ENCODE measurements at regions not wholly inside any gene's neighbourhood (a gene's known extent, or its start where the extent isn't known, plus 50 kb on each side); places are given as distances from the start of the nearest gene placed in this dataset.

GRCh38 chr5:21573416-21574314, 1279.5 kb downstream of the CDH12 start:
- no peak for TF ChIP-seq CTCF (IDR thresholded peaks at IDR 0.05)

- peak; percentile 52; the same call in 1 of the 2 replicates for TF ChIP-seq CTCF (IDR thresholded peaks at IDR 0.05)
Measured at GRCh38 chr5:21485458-21486000, 1367.6 kb downstream of the CDH12 start.

DNA sequence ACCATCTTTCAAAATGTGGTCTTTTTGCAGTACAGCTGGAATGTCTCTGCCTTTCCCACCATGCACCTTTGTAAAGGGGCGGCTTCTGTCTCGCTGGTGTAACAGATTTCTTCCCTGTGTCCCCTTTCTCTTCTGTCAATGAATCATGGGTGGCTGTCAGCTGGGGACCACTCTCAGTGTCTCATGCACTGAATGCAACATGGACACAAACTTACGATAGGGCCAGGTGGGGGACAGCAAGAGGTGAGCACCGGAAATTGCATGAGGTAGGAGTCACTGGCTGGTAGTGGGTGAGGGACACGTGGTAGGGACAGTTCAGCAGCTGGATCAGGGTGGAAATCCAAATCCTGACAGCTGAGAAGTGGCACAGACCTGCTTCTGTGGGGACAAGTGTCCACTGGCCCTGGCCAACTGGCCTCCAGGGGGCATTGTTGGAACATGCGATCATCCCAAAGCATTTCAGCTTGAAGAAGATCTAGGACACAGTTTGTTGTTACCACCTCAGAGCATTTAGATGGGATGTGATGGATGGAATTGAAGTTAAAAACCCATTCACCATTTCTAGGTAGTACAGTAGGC, 1383.5 kb downstream of the CDH12 start:
- peak; percentile 35; the same call in 1 of the 2 replicates for TF ChIP-seq CTCF (IDR thresholded peaks at IDR 0.05)

DNA sequence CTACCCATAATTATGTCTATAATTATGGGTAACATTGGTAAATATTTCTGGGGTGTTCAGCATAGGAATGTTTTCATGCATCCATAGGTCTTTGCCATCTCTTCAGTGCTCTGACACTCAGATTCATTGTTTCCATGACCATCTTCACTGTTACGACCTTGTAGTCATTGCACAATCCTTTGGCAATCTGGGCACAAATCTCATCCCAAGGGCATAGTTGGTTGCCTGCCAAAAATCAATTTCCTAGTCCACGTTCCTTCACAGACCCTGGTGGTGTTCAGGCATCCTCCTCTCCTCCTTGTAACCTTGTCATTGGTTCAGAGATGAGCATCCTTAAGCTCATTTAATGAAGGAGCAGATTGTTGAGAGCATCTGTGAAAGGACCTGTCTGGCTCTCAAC, 1400.7 kb downstream of the CDH12 start:
- TF ChIP-seq CTCF (IDR thresholded peaks at IDR 0.05) = no peak

- no peak for TF ChIP-seq CTCF (IDR thresholded peaks at IDR 0.05)
Measured at GRCh38 chr5:21432646-21433045, 1420.5 kb downstream of the CDH12 start.

DNA sequence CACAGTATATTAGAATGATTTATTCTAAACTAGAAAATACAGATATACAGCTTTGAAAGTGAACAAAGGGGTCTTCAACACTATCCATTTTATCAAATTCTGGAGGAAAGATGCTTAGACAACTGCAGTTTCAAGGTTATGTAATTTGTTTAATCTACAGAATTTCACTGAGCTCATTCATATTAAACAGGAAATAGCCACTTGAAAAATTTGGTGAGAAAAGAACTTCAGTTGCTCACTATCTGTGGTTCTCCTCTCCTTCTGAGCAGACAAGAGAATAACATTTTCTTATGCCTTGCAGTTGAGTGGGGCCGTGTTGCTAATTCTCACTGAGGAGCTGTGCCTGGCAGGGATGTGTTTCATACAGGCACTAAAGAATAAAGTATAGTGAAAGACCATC, 1428.2 kb downstream of the CDH12 start:
- TF ChIP-seq CTCF (IDR thresholded peaks at IDR 0.05) = no peak

DNA sequence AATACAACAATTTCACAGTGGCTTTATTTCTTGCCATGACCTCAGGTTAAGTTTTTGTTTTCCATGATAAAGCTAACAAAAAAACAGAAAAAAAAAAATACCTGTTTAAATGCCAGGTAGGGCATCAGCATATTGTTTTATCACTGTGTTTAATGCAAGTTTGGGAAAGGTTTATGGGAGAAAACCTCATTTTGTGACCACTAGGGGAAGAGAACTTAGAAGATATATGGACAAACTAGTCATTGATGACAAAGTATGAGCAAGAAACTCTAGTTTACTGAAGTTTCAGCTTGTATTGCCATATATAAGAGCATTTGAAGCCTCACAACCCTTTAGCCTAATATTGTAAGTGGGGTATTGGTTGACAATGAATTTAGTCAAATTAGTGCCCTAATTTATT, 1431.4 kb upstream of the CDH18 start:
- peak; percentile 24; the same call in 1 of the 2 replicates for TF ChIP-seq CTCF (IDR thresholded peaks at IDR 0.05)

Measured in LNCAP (cell line).